ACHN (cell line): ENCODE measurements at regions not wholly inside any gene's neighbourhood (a gene's known extent, or its start where the extent isn't known, plus 50 kb on each side); places are given as distances from the start of the nearest gene placed in this dataset.
"Not testable (repeated sequence)": the region's sequence is repeated elsewhere in the genome, so short reads cannot be mapped to it uniquely, and the experiment has no call there.

Experiments
- DNase-seq: peaks from one replicate; pipeline ENCODE4 v3.0.0-alpha.2; 2015
- in situ Hi-C: cut with HindIII; loops from 2 replicates; pipeline ENCODE4 v1.10.0; 2017; ENCODE audit warnings: low sequenced_read_pairs, low pct_ligation_motif_present, low pct_unique_long_range_greater_than_20kb

- in situ Hi-C loops, result no loop called here
- no peak for DNase-seq
Observed at GRCh38 chr2:88396209-88396608, 56.3 kb downstream of the FOXI3 start.

- in situ Hi-C loops, result no loop called here
- no peak for DNase-seq
Observed at GRCh38 chr2:88377641-88377991, 74.9 kb downstream of the FOXI3 start.

- DNase-seq, result no peak
Observed at GRCh38 chr2:88372042-88372441, 80.5 kb downstream of the FOXI3 start.

GRCh38 chr2:88365408-88365807, 87.1 kb downstream of the FOXI3 start:
- in situ Hi-C loops, DNase-seq: not testable (repeated sequence)

More at GRCh38 chr2:88372042-88372441, 80.5 kb downstream of the FOXI3 start:
- in situ Hi-C loops, result no loop called here

GRCh38 chr2:88355486-88355885, 97.0 kb downstream of the FOXI3 start:
- in situ Hi-C loops, result no loop called here
- no peak for DNase-seq

- DNase-seq, result no peak
- in situ Hi-C loops, result no loop called here
Observed at GRCh38 chr2:88351249-88351601, 101.3 kb downstream of the FOXI3 start.

GRCh38 chr2:88350331-88351248, 101.9 kb downstream of the FOXI3 start:
- in situ Hi-C loops, result no loop called here
- peak; percentile 75 for DNase-seq

GRCh38 chr2:88345842-88346241, 106.7 kb downstream of the FOXI3 start:
- no peak for DNase-seq
- in situ Hi-C loops, result no loop called here

- no peak for DNase-seq
- in situ Hi-C loops, result no loop called here
Observed at GRCh38 chr2:88342749-88343148, 109.7 kb downstream of the FOXI3 start.

- in situ Hi-C loops, result no loop called here
- no peak for DNase-seq
Observed at GRCh38 chr2:88334418-88334817, 118.1 kb downstream of the FOXI3 start.

GRCh38 chr2:88331239-88331638, 121.3 kb downstream of the FOXI3 start:
- in situ Hi-C loops, result no loop called here
- no peak for DNase-seq

- no peak for DNase-seq
Observed at GRCh38 chr2:88329815-88330603, 122.5 kb downstream of the FOXI3 start.

GRCh38 chr2:88321449-88322248, 130.8 kb downstream of the FOXI3 start:
- in situ Hi-C loops, result no loop called here
- no peak for DNase-seq

More at GRCh38 chr2:88329815-88330603, 122.5 kb downstream of the FOXI3 start:
- in situ Hi-C loops, result no loop called here

- in situ Hi-C loops, result no loop called here
- no peak for DNase-seq
Observed at GRCh38 chr2:88320076-88320773, 132.3 kb downstream of the FOXI3 start.

GRCh38 chr2:88318956-88319330, 133.6 kb downstream of the FOXI3 start:
- in situ Hi-C loops, result no loop called here
- no peak for DNase-seq

- in situ Hi-C loops, result no loop called here
- DNase-seq, result no peak
Observed at GRCh38 chr2:88318071-88318955, 134.2 kb downstream of the FOXI3 start.

GRCh38 chr2:88310787-88311186, 140.6 kb downstream of the THNSL2 start:
- in situ Hi-C loops, result no loop called here
- DNase-seq, result no peak

GRCh38 chr2:88307817-88308216, 137.7 kb downstream of the THNSL2 start:
- in situ Hi-C loops, result no loop called here
- peak; percentile 46 for DNase-seq
